B cell (primary cell): ENCODE measurements at regions not wholly inside any gene's neighbourhood (a gene's known extent, or its start where the extent isn't known, plus 50 kb on each side); places are given as distances from the start of the nearest gene placed in this dataset.

Source experiments
- ATAC-seq: fragments of 200-7000 bp; cut with Tn5 transposase; one replicate; pipeline ENCODE4 v1.10.0; 2021; ENCODE audit warnings: low read depth, mild to moderate bottlenecking, moderate number of reproducible peaks, moderate library complexity
- CTCF ChIA-PET: fragments of 350-600 bp; sonication (Branson Sonifier 250); formaldehyde crosslinking; loops from one replicate; lab custom pipeline; 2021; ENCODE audit warnings: antibody characterized with exemption, inconsistent platforms; lab: Charles Lee
- POLR2A ChIA-PET: fragments of 350-600 bp; sonication (Branson Sonifier 250); formaldehyde crosslinking; loops from one replicate; lab custom pipeline; 2021; ENCODE audit warnings: antibody characterized with exemption; lab: Charles Lee
- DNase-seq: peaks from one replicate; pipeline ENCODE4 v3.0.0; 2013
- H2AFZ ChIP-seq: 2 replicates; pipeline ENCODE4 v1.6.1; 2012; ENCODE audit warnings: mild to moderate bottlenecking, low read depth, low read length; ENCODE audit not compliant: insufficient read depth, poor library complexity, severe bottlenecking
- H3K27ac ChIP-seq, 2 donors: 1 replicate in 1 of 2; 2 replicates in 1 of 2; pipeline ENCODE4 v1.5.1; 2012 to 2013; ENCODE audit warnings: low read length in 2 of 2, mild to moderate bottlenecking in 2 of 2, moderate library complexity in 1 of 2
- H3K27me3 ChIP-seq, 4 experiments: fragments of 200-600 bp in 1 of 4; sonication (generic) in 1 of 4; replicated peaks in 1 of 4; 1 replicate in 2 of 4; 2 replicates in 2 of 4; pipeline versions ENCODE4 v1.6.1 to v1.7.0; 2013 to 2016; ENCODE audit warnings: low read length in 3 of 4, mild to moderate bottlenecking in 2 of 4, mixed read lengths in 1 of 4, moderate library complexity in 1 of 4; ENCODE audit not compliant: insufficient read depth in 4 of 4, control insufficient read depth in 3 of 4; ENCODE audit errors: control extremely low read depth in 1 of 4
- H3K36me3 ChIP-seq, 2 experiments: replicated peaks in 1 of 2; 1 replicate in 1 of 2; 2 replicates in 1 of 2; pipeline versions ENCODE4 v1.6.1 to v1.7.1; 2013; ENCODE audit warnings: low read length in 1 of 2; ENCODE audit not compliant: insufficient read depth in 2 of 2, control insufficient read depth in 1 of 2; ENCODE audit errors: control extremely low read depth in 1 of 2, extremely low read depth in 1 of 2
- H3K4me1 ChIP-seq, 2 donors: fragments of 200-600 bp in 1 of 2; sonication (generic) in 1 of 2; 1 replicate in 1 of 2; 2 replicates in 1 of 2; pipeline versions ENCODE4 v1.5.1 to v1.6.1; 2013 to 2017; ENCODE audit warnings: low read length in 2 of 2; ENCODE audit not compliant: control insufficient read depth in 2 of 2, insufficient read depth in 2 of 2
- H3K4me2 ChIP-seq: replicated peaks from 2 replicates; pipeline ENCODE3; 2012; ENCODE audit warnings: mild to moderate bottlenecking, low read depth, low read length; ENCODE audit not compliant: poor library complexity, severe bottlenecking
- H3K4me3 ChIP-seq, 5 experiments: fragments of 200-600 bp in 1 of 5; sonication (generic) in 1 of 5; 1 replicate in 3 of 5; 2 replicates in 2 of 5; pipeline versions ENCODE4 v1.5.1 to v1.7.0; 2011 to 2016; ENCODE audit warnings: low read length in 4 of 5, mild to moderate bottlenecking in 4 of 5, low read depth in 2 of 5, control low read depth in 1 of 5, moderate library complexity in 1 of 5; ENCODE audit not compliant: insufficient read depth in 1 of 5; ENCODE audit errors: control extremely low read depth in 1 of 5, extremely low read depth in 1 of 5
- H3K79me2 ChIP-seq: fragments of 200-600 bp; sonication (generic); one replicate; pipeline ENCODE4 v1.6.0; 2016; ENCODE audit warnings: low read length; ENCODE audit not compliant: control insufficient read depth, insufficient read depth
- H3K9ac ChIP-seq: fragments of 200-600 bp; sonication (generic); 2 replicates; pipeline ENCODE4 v1.6.1; 2017; ENCODE audit warnings: mild to moderate bottlenecking, low read length, moderate library complexity
- H3K9me3 ChIP-seq, 3 donors: one replicate each; pipeline versions ENCODE4 v1.6.1 to v1.7.1; 2013; ENCODE audit warnings: low read length in 2 of 3; ENCODE audit not compliant: control insufficient read depth in 2 of 3, insufficient read depth in 1 of 3; ENCODE audit errors: control extremely low read depth in 1 of 3
- H4K20me1 ChIP-seq: 2 replicates; pipeline ENCODE4 v1.6.0; 2012; ENCODE audit warnings: mild to moderate bottlenecking, low read length; ENCODE audit not compliant: insufficient read depth, control insufficient read depth, poor library complexity, severe bottlenecking
- H3K27ac Mint-ChIP-seq: one replicate; pipeline ENCODE4 v1.8.0; 2021; ENCODE audit warnings: mixed read lengths
- H3K27me3 Mint-ChIP-seq: one replicate; pipeline ENCODE4 v1.8.0; 2021; ENCODE audit warnings: mixed read lengths
- H3K4me1 Mint-ChIP-seq: one replicate; pipeline ENCODE4 v1.8.0; 2021; ENCODE audit warnings: mixed read lengths
- H3K4me3 Mint-ChIP-seq: one replicate; pipeline ENCODE4 v1.8.0; 2021; ENCODE audit warnings: mixed read lengths
- H3K9me3 Mint-ChIP-seq: one replicate; pipeline ENCODE4 v1.8.0; 2022; ENCODE audit warnings: mixed read lengths; ENCODE audit not compliant: insufficient read depth
- CTCF ChIP-seq: fragments of 200-600 bp; IDR thresholded peaks from one replicate; pipeline ENCODE4 v1.8.0; 2022; ENCODE audit warnings: antibody characterized with exemption, mild to moderate bottlenecking
- EZH2 ChIP-seq: IDR thresholded peaks from 2 replicates; pipeline ENCODE4 v1.6.1; 2012; ENCODE audit warnings: borderline replicate concordance, low read depth, mild to moderate bottlenecking, moderate library complexity, low read length; ENCODE audit not compliant: insufficient read depth, poor library complexity, severe bottlenecking
- WGBS: methylation state at CpG from one replicate; pipeline ENCODE4 v1.1.5; 2013; ENCODE audit warnings: missing lambda C conversion rate; ENCODE audit not compliant: insufficient coverage; 5-methylcytosine and 5-hydroxymethylcytosine counted together
- intact Hi-C: fragments of 100-400 bp; cut with micrococcal nuclease; formaldehyde crosslinking; loops from one replicate; pipeline ENCODE4 v1.10.0; 2022

- CTCF ChIA-PET: interaction anchor here (0.6 kb wide), 1 partner anchor 236 kb away, joined by 3 read pairs; no protein-coding TSS in a partner anchor
- WGBS: 92% methylated on average over 1 of the region's 3 CpGs
Measured at GRCh38 chr2:123495241-123495640, 529.8 kb upstream of the CNTNAP5 start.

GRCh38 chr2:123500346-123500745 is 524.7 kb upstream of the CNTNAP5 start:
- no peaks in the 10 kb centered on the region for H3K4me1 ChIP-seq
- ChIA-PET CTCF (no interaction called here), POLR2A (no interaction called here)
- intact Hi-C loops: no loop called here
- Mint-ChIP-seq H3K27ac (no peak overlapping the region), H3K4me3 (no peak overlapping the region), H3K4me1 (no peaks in the 10 kb centered on the region), H3K9me3 (no peaks in the 10 kb centered on the region), H3K27me3 (no peaks in the 10 kb centered on the region)
- no peaks in the 10 kb centered on the region for H3K27me3 ChIP-seq
- H3K9me3 ChIP-seq: peaks cover 0 to 2% (median 0%) of the 10 kb centered on the region in 3 donors
- ATAC-seq: no peak
- DNase-seq: no peak
- H3K4me3 ChIP-seq: no peak overlapping the region
- no peak overlapping the region for H3K27ac ChIP-seq
- H2AFZ ChIP-seq: no peak overlapping the region
- no peak overlapping the region for H3K4me2 ChIP-seq
- no peaks in the 10 kb centered on the region for H3K79me2 ChIP-seq
- no peak overlapping the region for H3K9ac ChIP-seq
- no CpG with 5 or more reads among the region's 1 CpG for WGBS
- no peaks in the 10 kb centered on the region for H3K36me3 ChIP-seq
- TF ChIP-seq EZH2 (no peak), CTCF (no peak)
- no peaks in the 10 kb centered on the region for H4K20me1 ChIP-seq

More at GRCh38 chr2:123495241-123495640, 529.8 kb upstream of the CNTNAP5 start:
- H3K27me3 Mint-ChIP-seq: no peaks in the 10 kb centered on the region
- H3K9ac ChIP-seq: no peak overlapping the region
- H3K27ac Mint-ChIP-seq: no peak overlapping the region
- H3K79me2 ChIP-seq: no peaks in the 10 kb centered on the region
- H3K4me2 ChIP-seq: no peak overlapping the region
- H4K20me1 ChIP-seq: no peaks in the 10 kb centered on the region
- peaks cover 0 to 2% (median 2%) of the 10 kb centered on the region in 3 donors for H3K9me3 ChIP-seq
- H3K4me1 ChIP-seq: no peaks in the 10 kb centered on the region
- H3K4me1 Mint-ChIP-seq: no peaks in the 10 kb centered on the region
- no peak overlapping the region for H3K4me3 ChIP-seq
- H2AFZ ChIP-seq: no peak overlapping the region
- intact Hi-C loops: no loop called here
- H3K4me3 Mint-ChIP-seq: no peak overlapping the region
- DNase-seq: no peak
- TF ChIP-seq CTCF (no peak), EZH2 (no peak)
- H3K27me3 ChIP-seq: no peaks in the 10 kb centered on the region
- POLR2A ChIA-PET: no interaction called here
- H3K27ac ChIP-seq: no peak overlapping the region
- no peaks in the 10 kb centered on the region for H3K36me3 ChIP-seq
- peaks cover 4% of the 10 kb centered on the region for H3K9me3 Mint-ChIP-seq
- no peak for ATAC-seq
